ENCODE measurements at regions not wholly inside any gene's neighbourhood (a gene's known extent, or its start where the extent isn't known, plus 50 kb on each side); places are given as distances from the start of the nearest gene placed in this dataset.

DNA sequence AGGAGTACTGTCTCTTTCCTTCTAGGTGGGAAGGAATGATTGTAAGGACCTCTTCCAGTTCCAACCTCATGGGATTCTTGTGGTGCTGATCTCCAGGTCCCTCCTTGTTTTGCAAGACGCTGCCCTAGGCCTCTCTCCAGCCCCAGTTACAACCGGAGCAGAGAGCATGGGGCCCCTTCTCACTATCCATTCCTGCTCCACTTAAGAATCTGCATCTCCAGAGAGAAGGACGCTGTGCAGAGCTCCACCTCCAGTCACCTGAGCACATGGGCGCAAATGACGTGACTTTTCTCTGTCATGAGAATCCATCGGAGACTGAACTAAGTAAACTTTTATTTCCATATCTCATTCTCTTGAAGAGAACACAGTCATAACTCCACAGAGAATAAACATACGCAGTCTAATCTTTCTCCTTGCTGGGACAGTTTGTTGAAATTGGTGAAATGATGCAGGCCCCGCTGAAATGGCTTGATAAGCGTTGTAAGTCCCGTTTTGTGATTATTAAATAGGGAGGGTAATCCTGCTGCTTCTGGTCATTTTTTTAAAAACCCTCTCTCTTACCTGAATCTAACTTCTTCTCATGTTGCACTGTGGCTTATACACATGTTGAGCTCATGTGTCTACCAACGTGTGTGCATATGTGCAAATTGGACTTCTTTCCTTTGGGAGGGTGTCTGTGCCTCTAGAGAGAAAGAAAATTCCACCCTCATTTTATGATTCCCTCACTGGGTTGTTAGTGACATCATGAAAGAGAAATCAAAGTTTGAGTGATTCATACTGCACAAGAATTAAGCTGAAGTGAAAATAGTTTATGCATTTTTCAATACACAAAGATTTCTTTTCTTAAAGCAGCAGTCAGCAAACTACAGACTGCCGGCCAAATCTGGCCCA, 133.2 kb upstream of the TBX20 start:
- no peaks in the 10 kb centered on the region for H3K9me3 ChIP-seq (ENCODE audit: insufficient read depth, low read length)
- no peaks in the 10 kb centered on the region for H3F3A ChIP-seq (ENCODE audit: insufficient read depth)
- no peak overlapping the region for H3K27ac ChIP-seq (ENCODE audit: low read depth, low read length)
- H3K27me3 ChIP-seq (ENCODE audit: low read length), result no peaks in the 10 kb centered on the region
- H3K4me3 ChIP-seq (ENCODE audit: insufficient read depth, low read length, poor library complexity, severe bottlenecking), result no peak overlapping the region
- H3K4me2 ChIP-seq (ENCODE audit: low read depth, low read length, poor library complexity, severe bottlenecking), result no peak overlapping the region
- H3K9me2 ChIP-seq (replicated peaks; ENCODE audit: insufficient read depth, low read length), result no peaks in the 10 kb centered on the region
- no peak overlapping the region for H2AFZ ChIP-seq (ENCODE audit: low read depth, low read length, severe bottlenecking)
- H3K79me2 ChIP-seq (ENCODE audit: insufficient read depth, low read length), result no peaks in the 10 kb centered on the region
- no peak for TF ChIP-seq EZH2phosphoT487 (conservative IDR thresholded peaks at IDR 0.05; ENCODE audit: low read length)
- TF ChIP-seq, protein P1, sequence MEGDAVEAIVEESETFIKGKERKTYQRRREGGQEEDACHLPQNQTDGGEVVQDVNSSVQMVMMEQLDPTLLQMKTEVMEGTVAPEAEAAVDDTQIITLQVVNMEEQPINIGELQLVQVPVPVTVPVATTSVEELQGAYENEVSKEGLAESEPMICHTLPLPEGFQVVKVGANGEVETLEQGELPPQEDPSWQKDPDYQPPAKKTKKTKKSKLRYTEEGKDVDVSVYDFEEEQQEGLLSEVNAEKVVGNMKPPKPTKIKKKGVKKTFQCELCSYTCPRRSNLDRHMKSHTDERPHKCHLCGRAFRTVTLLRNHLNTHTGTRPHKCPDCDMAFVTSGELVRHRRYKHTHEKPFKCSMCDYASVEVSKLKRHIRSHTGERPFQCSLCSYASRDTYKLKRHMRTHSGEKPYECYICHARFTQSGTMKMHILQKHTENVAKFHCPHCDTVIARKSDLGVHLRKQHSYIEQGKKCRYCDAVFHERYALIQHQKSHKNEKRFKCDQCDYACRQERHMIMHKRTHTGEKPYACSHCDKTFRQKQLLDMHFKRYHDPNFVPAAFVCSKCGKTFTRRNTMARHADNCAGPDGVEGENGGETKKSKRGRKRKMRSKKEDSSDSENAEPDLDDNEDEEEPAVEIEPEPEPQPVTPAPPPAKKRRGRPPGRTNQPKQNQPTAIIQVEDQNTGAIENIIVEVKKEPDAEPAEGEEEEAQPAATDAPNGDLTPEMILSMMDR (IDR thresholded peaks at IDR 0.05; ENCODE audit: insufficient read depth, low read length, poor library complexity, severe bottlenecking), result no peak
- no peaks in the 10 kb centered on the region for H4K20me1 ChIP-seq (ENCODE audit: low read depth, low read length)
- no peak overlapping the region for H3K9ac ChIP-seq (ENCODE audit: low read length)
- no peaks in the 10 kb centered on the region for H3K36me3 ChIP-seq (ENCODE audit: low read length)

DNA sequence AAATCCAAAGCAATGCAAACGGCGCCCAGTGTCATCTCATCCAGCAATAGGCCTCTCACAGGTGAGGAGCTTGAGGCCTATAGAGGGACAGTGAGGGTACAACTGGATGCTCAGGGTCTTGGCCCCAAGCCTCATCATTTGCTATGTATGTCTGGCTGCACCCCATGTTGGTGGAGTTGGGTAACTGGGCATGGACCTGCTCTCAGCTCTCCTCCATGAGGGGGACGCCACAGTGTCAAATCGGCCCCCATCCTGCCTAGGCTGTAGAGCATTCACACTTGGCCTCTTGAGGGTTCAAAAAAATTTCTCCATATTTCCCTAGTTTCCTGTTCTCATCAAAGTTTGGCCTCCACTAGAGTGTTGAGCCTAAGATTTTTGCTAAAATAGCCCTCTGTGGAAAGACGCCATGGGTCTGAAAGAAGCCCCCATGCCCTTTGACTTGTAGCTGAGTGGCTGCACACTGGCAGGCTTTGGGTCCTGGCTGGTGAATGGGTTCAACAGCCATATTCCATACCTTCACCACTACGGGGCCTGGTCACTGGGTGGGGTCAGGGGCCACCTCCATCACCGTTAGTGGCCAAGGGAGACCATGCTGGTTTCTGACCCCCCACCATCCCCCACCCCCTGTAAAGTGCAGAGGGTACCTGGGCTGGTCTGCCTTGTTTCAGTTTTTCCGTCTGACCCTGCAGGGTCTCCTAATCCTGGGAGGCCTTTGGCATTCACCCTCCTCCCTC, 132.3 kb upstream of the TBX20 start:
- no peaks in the 10 kb centered on the region for H3K36me3 ChIP-seq (ENCODE audit: low read length)
- no peak overlapping the region for H3K27ac ChIP-seq (ENCODE audit: low read depth, low read length)
- H3K79me2 ChIP-seq (ENCODE audit: insufficient read depth, low read length), result no peaks in the 10 kb centered on the region
- no peaks in the 10 kb centered on the region for H3F3A ChIP-seq (ENCODE audit: insufficient read depth)
- no peaks in the 10 kb centered on the region for H3K27me3 ChIP-seq (ENCODE audit: low read length)
- no peaks in the 10 kb centered on the region for H3K9me2 ChIP-seq (replicated peaks; ENCODE audit: insufficient read depth, low read length)
- no peak overlapping the region for H2AFZ ChIP-seq (ENCODE audit: low read depth, low read length, severe bottlenecking)
- H3K9ac ChIP-seq (ENCODE audit: low read length), result no peak overlapping the region
- no peaks in the 10 kb centered on the region for H3K9me3 ChIP-seq (ENCODE audit: insufficient read depth, low read length)
- H4K20me1 ChIP-seq (ENCODE audit: low read depth, low read length), result no peaks in the 10 kb centered on the region
- H3K4me3 ChIP-seq (ENCODE audit: insufficient read depth, low read length, poor library complexity, severe bottlenecking), result no peak overlapping the region
- H3K4me2 ChIP-seq (ENCODE audit: low read depth, low read length, poor library complexity, severe bottlenecking), result no peak overlapping the region
- TF ChIP-seq, protein P1 (IDR thresholded peaks at IDR 0.05; ENCODE audit: insufficient read depth, low read length, poor library complexity, severe bottlenecking), result no peak
- TF ChIP-seq EZH2phosphoT487 (conservative IDR thresholded peaks at IDR 0.05; ENCODE audit: low read length), result no peak

DNA sequence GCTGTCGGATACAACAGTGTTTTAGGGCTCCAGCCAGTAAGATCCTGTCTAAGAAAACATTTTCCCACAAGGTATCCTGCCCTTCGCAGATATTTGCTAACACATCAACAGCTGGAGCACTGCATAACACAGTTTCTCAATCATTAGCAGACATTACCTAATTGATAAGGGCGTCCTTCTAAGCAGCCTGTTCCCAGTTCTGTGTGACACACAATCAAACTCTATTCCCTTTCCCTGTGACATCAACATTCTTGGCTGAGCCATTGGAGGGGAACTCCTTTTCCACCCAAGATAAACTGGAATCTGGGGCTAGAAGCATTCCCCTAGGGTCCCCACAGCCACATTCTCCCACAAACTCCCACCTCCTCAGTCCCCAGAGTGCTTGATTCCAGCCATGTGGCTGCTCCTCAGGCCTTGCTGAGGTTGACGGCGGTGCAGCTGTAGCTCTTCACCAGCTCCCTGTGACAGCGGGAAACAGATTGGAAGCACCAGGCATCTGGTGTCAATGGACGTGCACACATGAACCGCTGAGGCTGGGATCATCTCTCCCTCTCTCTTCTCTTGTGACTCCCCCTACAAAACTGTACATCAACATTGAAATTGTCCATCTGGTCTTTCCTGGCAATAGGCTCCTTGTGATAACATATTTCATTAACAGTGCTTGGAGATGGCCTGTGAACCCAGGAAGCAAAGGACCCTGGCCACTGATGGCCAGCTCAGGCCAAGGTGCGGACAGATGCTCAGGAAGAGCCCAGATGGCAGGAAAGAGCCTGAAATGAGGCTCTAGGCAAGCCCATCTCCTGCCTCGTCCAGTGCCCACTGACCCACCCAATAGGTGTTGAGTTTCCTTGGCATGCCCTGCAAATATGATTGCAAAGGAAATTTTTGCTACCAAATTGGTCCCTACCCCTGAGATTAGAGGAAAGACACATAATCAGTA, 131.1 kb upstream of the TBX20 start:
- Histone ChIP-seq H3K9me3 (ENCODE audit: insufficient read depth, low read length) (no peaks in the 10 kb centered on the region), H3K27me3 (ENCODE audit: low read length) (no peaks in the 10 kb centered on the region), H3K79me2 (ENCODE audit: insufficient read depth, low read length) (no peaks in the 10 kb centered on the region), H3K36me3 (ENCODE audit: low read length) (no peaks in the 10 kb centered on the region), H2AFZ (ENCODE audit: low read depth, low read length, severe bottlenecking) (no peak overlapping the region), H4K20me1 (ENCODE audit: low read depth, low read length) (no peaks in the 10 kb centered on the region), H3F3A (ENCODE audit: insufficient read depth) (no peaks in the 10 kb centered on the region), H3K4me2 (ENCODE audit: low read depth, low read length, poor library complexity, severe bottlenecking) (no peak overlapping the region), H3K4me3 (ENCODE audit: insufficient read depth, low read length, poor library complexity, severe bottlenecking) (no peak overlapping the region), H3K9ac (ENCODE audit: low read length) (no peak overlapping the region), H3K9me2 (replicated peaks; ENCODE audit: insufficient read depth, low read length) (no peaks in the 10 kb centered on the region), H3K27ac (ENCODE audit: low read depth, low read length) (no peak overlapping the region)
- TF ChIP-seq, protein P1 (IDR thresholded peaks at IDR 0.05; ENCODE audit: insufficient read depth, low read length, poor library complexity, severe bottlenecking), result no peak
- no peak for TF ChIP-seq EZH2phosphoT487 (conservative IDR thresholded peaks at IDR 0.05; ENCODE audit: low read length)

Data from SU-DHL-6 (cell line).